ENCODE measurements at regions not wholly inside any gene's neighbourhood (a gene's known extent, or its start where the extent isn't known, plus 50 kb on each side); places are given as distances from the start of the nearest gene placed in this dataset.

GRCh38 chr6:138555421-138555988 lies 56.2 kb upstream of the NHSL1 start (continued):
- peak; percentile 56 for TF ChIP-seq ZFX (CRISPR knock-in tag; IDR thresholded peaks at IDR 0.05; ENCODE audit: low read depth)
- peak; percentile 65 for TF ChIP-seq RBM22 (optimal IDR thresholded peaks at IDR 0.05; ENCODE audit: low read length)
- TF ChIP-seq NFIC (IDR thresholded peaks at IDR 0.05; ENCODE audit: low read length): peak; percentile 42; the same call in 1 of the 2 replicates
- peak; percentile 38; the same call in 1 of the 2 replicates for TF ChIP-seq FOXA3 (CRISPR knock-in tag; IDR thresholded peaks at IDR 0.05)
- TF ChIP-seq ZBTB34 (CRISPR knock-in tag; IDR thresholded peaks at IDR 0.05): peak; percentile 45; the same call in 1 of the 2 replicates
- TF ChIP-seq GATAD2A (CRISPR knock-in tag; IDR thresholded peaks at IDR 0.05): peak; percentile 76
- peak; percentile 36; the same call in 1 of the 2 replicates for TF ChIP-seq ZNF556 (CRISPR knock-in tag; IDR thresholded peaks at IDR 0.05; ENCODE audit: borderline replicate concordance)
- no peak for TF ChIP-seq CAMTA2 (CRISPR knock-in tag; IDR thresholded peaks at IDR 0.05; ENCODE audit: borderline replicate concordance)
- TF ChIP-seq KDM5A (IDR thresholded peaks at IDR 0.05; ENCODE audit: borderline replicate concordance, low read length): no peak
- TF ChIP-seq RERE (CRISPR knock-in tag; IDR thresholded peaks at IDR 0.05; ENCODE audit: low read depth): 0 out of 2 replicates have a peak, but pooled peaks have one; percentile 21
- peak; percentile 68; the same call in 1 of the 2 replicates for TF ChIP-seq HDAC2 (CRISPR knock-in tag; IDR thresholded peaks at IDR 0.05)
- peak; percentile 32 to 79; a peak in 3 of 4 replicates for TF ChIP-seq NR2F1 (CRISPR knock-in tag; IDR thresholded peaks at IDR 0.05)
- no peak for TF ChIP-seq MED1 (CRISPR knock-in tag; IDR thresholded peaks at IDR 0.05)
- TF ChIP-seq SIX4 (CRISPR knock-in tag; IDR thresholded peaks at IDR 0.05): peak; percentile 37; the same call in 1 of the 2 replicates
- TF ChIP-seq MTF2 (CRISPR knock-in tag; IDR thresholded peaks at IDR 0.05; ENCODE audit: borderline replicate concordance): no peak
- peak; percentile 53; the same call in 1 of the 2 replicates for TF ChIP-seq TBX2 (CRISPR knock-in tag; IDR thresholded peaks at IDR 0.05; ENCODE audit: borderline replicate concordance)
- 0 out of 2 replicates have a peak, but pooled peaks have one; percentile 33 for TF ChIP-seq SP140L (CRISPR knock-in tag; IDR thresholded peaks at IDR 0.05; ENCODE audit: borderline replicate concordance)
- TF ChIP-seq CSRNP1 (CRISPR knock-in tag; IDR thresholded peaks at IDR 0.05): no peak
- TF ChIP-seq IRF2 (CRISPR knock-in tag; IDR thresholded peaks at IDR 0.05): 0 out of 2 replicates have a peak, but pooled peaks have one; percentile 5
- peak; percentile 46; the same call in 1 of the 2 replicates for TF ChIP-seq RARA (CRISPR knock-in tag; IDR thresholded peaks at IDR 0.05)
- TF ChIP-seq CENPBD1 (CRISPR knock-in tag; IDR thresholded peaks at IDR 0.05; ENCODE audit: borderline replicate concordance, low read depth): no peak
- 0 out of 2 replicates have a peak, but pooled peaks have one; percentile 62 for TF ChIP-seq ZNF792 (CRISPR knock-in tag; IDR thresholded peaks at IDR 0.05)
